GM12878 (cell line): ENCODE measurements at regions not wholly inside any gene's neighbourhood (a gene's known extent, or its start where the extent isn't known, plus 50 kb on each side); places are given as distances from the start of the nearest gene placed in this dataset.

Experiments used
- ATAC-seq: fragments of 200-7000 bp; cut with Tn5 transposase; 3 replicates; pipeline ENCODE4 v1.9.1; 2020; ENCODE audit warnings: mild to moderate bottlenecking, moderate library complexity
- BruUV-seq: library from RNA; stranded (reverse); fragments of 400-500 nt; replicated peaks from 2 replicates; lab custom pipeline; 2021; lab: Mats Ljungman, UMichigan
- CTCF ChIA-PET: fragments of 300-600 bp; sonication (Branson Sonifier 250); formaldehyde crosslinking; extraction: SDS; loops from one replicate; lab custom pipeline; 2021; ENCODE audit warnings: inconsistent platforms; lab: Yijun Ruan, JAX
- POLR2A ChIA-PET: fragments of 350-600 bp; formaldehyde crosslinking; extraction: SDS; loops from one replicate; lab custom pipeline; 2021; ENCODE audit warnings: inconsistent platforms; lab: Charles Lee
- RAD21 ChIA-PET: fragments of 300-600 bp; sonication (Branson Sonifier 250); formaldehyde crosslinking; loops from one replicate; lab custom pipeline; 2023; ENCODE audit warnings: antibody characterized with exemption; ENCODE audit not compliant: unreplicated experiment; lab: Charles Lee
- SMC1A ChIA-PET: fragments of 300-600 bp; sonication (Branson Sonifier 250); formaldehyde crosslinking; loops from one replicate; lab custom pipeline; 2023; ENCODE audit not compliant: unreplicated experiment, uncharacterized antibody; lab: Charles Lee
- DNase-seq: peaks from one replicate; pipeline ENCODE4 v3.0.0-alpha.2; 2011; ENCODE audit warnings: low read depth, low spot score
- FAIRE-seq: peaks from 3 replicates; lab custom pipeline; 2011; peaks lifted over from hg19 to GRCh38; lab: Jason Lieb, UNC
- H2AFZ ChIP-seq: 2 replicates; pipeline ENCODE4 v1.6.0; 2011; ENCODE audit warnings: low read depth, low read length, control low read depth; ENCODE audit not compliant: control insufficient read depth
- H3K27ac ChIP-seq: 2 replicates; pipeline ENCODE4 v1.5.1; 2011; ENCODE audit warnings: control low read depth; ENCODE audit not compliant: control insufficient read depth, insufficient read depth
- H3K27me3 ChIP-seq, 2 experiments: replicated peaks in 1 of 2; 2 replicates each; pipeline versions ENCODE4 v1.6.0 to v1.6.1; 2011; ENCODE audit warnings: low read length in 1 of 2; ENCODE audit not compliant: control insufficient read depth in 2 of 2, insufficient read depth in 2 of 2
- H3K36me3 ChIP-seq, 2 experiments: 2 replicates each; pipeline ENCODE4 v1.5.1; 2011; ENCODE audit warnings: low read length in 1 of 2; ENCODE audit not compliant: control insufficient read depth in 2 of 2, insufficient read depth in 2 of 2
- H3K4me1 ChIP-seq: 2 replicates; pipeline ENCODE4 v1.6.1; 2011; ENCODE audit warnings: mild to moderate bottlenecking, low read length, moderate library complexity, mixed read lengths; ENCODE audit not compliant: control insufficient read depth, insufficient read depth
- H3K4me2 ChIP-seq: 2 replicates; pipeline ENCODE4 v1.6.0; 2011; ENCODE audit warnings: control low read depth; ENCODE audit not compliant: control insufficient read depth, insufficient read depth
- H3K4me3 ChIP-seq: fragments of 200-600 bp; sonication (generic); 2 replicates; pipeline ENCODE4 v1.5.1; 2016
- H3K79me2 ChIP-seq: 2 replicates; pipeline ENCODE4 v1.6.0; 2011; ENCODE audit warnings: low read length; ENCODE audit not compliant: control insufficient read depth, insufficient read depth
- H3K9ac ChIP-seq: 2 replicates; pipeline ENCODE4 v1.8.0; 2011; ENCODE audit warnings: low read length, control low read depth, mixed read lengths; ENCODE audit not compliant: control insufficient read depth, insufficient read depth
- H3K9me3 ChIP-seq: replicated peaks from 3 replicates; pipeline ENCODE4 v1.5.1; 2011; ENCODE audit warnings: mild to moderate bottlenecking, low read length; ENCODE audit not compliant: control insufficient read depth, insufficient read depth
- H4K20me1 ChIP-seq: 2 replicates; pipeline ENCODE4 v1.6.0; 2011; ENCODE audit not compliant: control insufficient read depth, insufficient read depth
- CHD4 ChIP-seq: fragments of 200-600 bp; sonication (generic); IDR thresholded peaks from 2 replicates; pipeline ENCODE4 v1.6.1; 2016; ENCODE audit warnings: mild to moderate bottlenecking
- HCFC1 ChIP-seq: fragments of 150-350 bp; IDR thresholded peaks from 2 replicates; pipeline ENCODE4 v1.6.1; 2014; ENCODE audit warnings: low read length
- HDAC2 ChIP-seq: fragments of 200-600 bp; sonication (generic); IDR thresholded peaks from 2 replicates; pipeline ENCODE4 v1.6.1; 2017
- IRF3 ChIP-seq: fragments of 450-650 bp; IDR thresholded peaks from 2 replicates; pipeline ENCODE4 v1.6.1; 2014; ENCODE audit warnings: mild to moderate bottlenecking
- IRF5 ChIP-seq: fragments of 450-650 bp; IDR thresholded peaks from 2 replicates; pipeline ENCODE4 v1.6.1; 2017; ENCODE audit warnings: borderline replicate concordance
- NKRF ChIP-seq: fragments of 450-650 bp; conservative IDR thresholded peaks from 2 replicates; pipeline ENCODE4 v1.6.1; 2017; ENCODE audit warnings: mild to moderate bottlenecking, moderate library complexity
- RAD51 ChIP-seq: fragments of 450-650 bp; IDR thresholded peaks from 2 replicates; pipeline ENCODE4 v1.6.1; 2016; ENCODE audit warnings: moderate library complexity, mild to moderate bottlenecking, inconsistent platforms
- TAF1 ChIP-seq: IDR thresholded peaks from 2 replicates; pipeline ENCODE4 v1.6.1; 2011; ENCODE audit warnings: mild to moderate bottlenecking, low read depth, low read length, borderline replicate concordance
- YY1 ChIP-seq: IDR thresholded peaks from 2 replicates; pipeline ENCODE4 v1.6.1; 2011; ENCODE audit warnings: low read depth, mild to moderate bottlenecking, low read length
- ZBED1 ChIP-seq: IDR thresholded peaks from 2 replicates; pipeline ENCODE4 v1.6.1; 2016; ENCODE audit warnings: borderline replicate concordance
- ZBTB33 ChIP-seq: fragments of 450-650 bp; IDR thresholded peaks from 2 replicates; pipeline ENCODE4 v1.6.1; 2017; ENCODE audit warnings: mild to moderate bottlenecking
- ZNF622 ChIP-seq: fragments of 450-650 bp; IDR thresholded peaks from 2 replicates; pipeline ENCODE4 v1.6.1; 2017; ENCODE audit warnings: mild to moderate bottlenecking, inconsistent platforms
- ZZZ3 ChIP-seq: IDR thresholded peaks from 2 replicates; pipeline ENCODE4 v1.6.1; 2011; ENCODE audit warnings: low read depth; ENCODE audit not compliant: control insufficient read depth, insufficient read length
- WGBS: methylation state at CpG from one replicate; pipeline ENCODE4 v1.1.6; 2016; ENCODE audit warnings: low lambda C conversion rate; ENCODE audit not compliant: insufficient replicate concordance, insufficient coverage; ENCODE audit errors: missing lambda C conversion rate; 5-methylcytosine and 5-hydroxymethylcytosine counted together
- in situ Hi-C: fragments of 300-500 bp; cut with MboI; formaldehyde crosslinking; loops from 9 replicates; pipeline ENCODE4 v1.14.3; 2018; ENCODE audit warnings: mixed read lengths
- intact Hi-C: fragments of 100-400 bp; cut with micrococcal nuclease; formaldehyde crosslinking; loops from one replicate; pipeline ENCODE4 v1.14.2; 2022; ENCODE audit not compliant: unreplicated experiment

- no peak for TF ChIP-seq IRF3
- TF ChIP-seq CHD4: no peak
- TF ChIP-seq RAD51: no peak
Measured at GRCh38 chr22:22417495-22418162, 90.9 kb downstream of the ZNF280B start (continued).

GRCh38 chr22:22418163-22418549 is 90.4 kb downstream of the ZNF280B start:
- H4K20me1 ChIP-seq: no peaks in the 10 kb centered on the region
- no peak overlapping the region for H2AFZ ChIP-seq
- in situ Hi-C loops: no loop called here
- BruUV-seq: no TSS peak
- POLR2A ChIA-PET: no interaction called here
- no peak for TF ChIP-seq TAF1
- TF ChIP-seq ZBED1: no peak
- TF ChIP-seq IRF5: no peak
- TF ChIP-seq ZZZ3: no peak
- no peak for TF ChIP-seq ZNF622
- no peak for TF ChIP-seq HCFC1
- TF ChIP-seq ZBTB33: no peak
- TF ChIP-seq HDAC2: no peak
- no peak for TF ChIP-seq NKRF
- no peak for TF ChIP-seq YY1
- H3K36me3 ChIP-seq: no peaks in the 10 kb centered on the region
- no peak for ATAC-seq
- H3K9ac ChIP-seq: no peak overlapping the region
- no peak overlapping the region for H3K4me3 ChIP-seq
- no peaks in the 10 kb centered on the region for H3K9me3 ChIP-seq
- no peaks in the 10 kb centered on the region for H3K79me2 ChIP-seq
- FAIRE-seq: no peak
- DNase-seq: no peak
- WGBS: 80% methylated on average over 2 of the region's 2 CpGs
- H3K27me3 ChIP-seq: no peaks in the 10 kb centered on the region
- no peak overlapping the region for H3K27ac ChIP-seq
- intact Hi-C loops: no loop called here
- no peak overlapping the region for H3K4me2 ChIP-seq
- CTCF ChIA-PET: no interaction called here
- RAD21 ChIA-PET: no interaction called here
- SMC1A ChIA-PET: no interaction called here
- no peaks in the 10 kb centered on the region for H3K4me1 ChIP-seq
